Mesodermal cell (in vitro differentiated cells): ENCODE measurements at regions not wholly inside any gene's neighbourhood (a gene's known extent, or its start where the extent isn't known, plus 50 kb on each side); places are given as distances from the start of the nearest gene placed in this dataset.

Experiments used
- H3K27ac ChIP-seq: 2 replicates; pipeline ENCODE4 v1.7.0; 2013; ENCODE audit warnings: mild to moderate bottlenecking, low read depth, low read length, moderate library complexity; ENCODE audit not compliant: severe bottlenecking
- H3K36me3 ChIP-seq: 2 replicates; pipeline ENCODE4 v1.7.1; 2013; ENCODE audit warnings: mild to moderate bottlenecking, low read length, moderate library complexity; ENCODE audit not compliant: control insufficient read depth, insufficient read depth
- H3K4me1 ChIP-seq: one replicate; pipeline ENCODE4 v1.7.1; 2013; ENCODE audit warnings: mild to moderate bottlenecking, low read length; ENCODE audit not compliant: insufficient read depth, control insufficient read depth, poor library complexity, severe bottlenecking
- H3K4me3 ChIP-seq: 2 replicates; pipeline ENCODE4 v1.7.0; 2013; ENCODE audit warnings: low read length, control low read depth, mild to moderate bottlenecking; ENCODE audit not compliant: insufficient read depth, poor library complexity, severe bottlenecking; ENCODE audit errors: extremely low read depth
- H3K9me3 ChIP-seq: 2 replicates; pipeline ENCODE4 v1.7.1; 2013; ENCODE audit warnings: mild to moderate bottlenecking, low read length, moderate library complexity; ENCODE audit not compliant: control insufficient read depth
- WGBS, 2 experiments: methylation state at CpG; one replicate each; pipeline ENCODE4 v1.1.5; 2013; ENCODE audit warnings: missing lambda C conversion rate in 2 of 2; ENCODE audit not compliant: insufficient coverage in 2 of 2; 5-methylcytosine and 5-hydroxymethylcytosine counted together

DNA sequence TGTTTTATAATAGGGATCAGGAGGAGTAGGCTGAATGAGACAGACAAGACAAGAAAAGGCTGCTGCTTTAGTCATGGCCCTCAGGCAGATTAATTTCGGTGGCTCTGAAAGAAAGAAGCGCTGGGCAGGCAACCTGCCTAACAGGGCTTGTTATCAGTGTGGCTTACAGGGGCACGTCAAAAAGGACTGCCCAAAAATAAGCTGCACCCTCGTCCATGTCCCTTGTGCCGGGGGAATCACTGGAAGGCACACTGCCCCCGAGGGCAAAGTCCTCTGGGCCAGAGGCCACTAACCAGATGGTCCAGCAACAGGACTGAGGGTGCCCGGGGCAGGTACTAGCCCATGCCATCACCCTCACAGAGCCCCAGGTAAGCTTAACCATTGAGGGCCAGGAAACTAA is 188.5 kb downstream of the IGSF11 start:
- no peak overlapping the region for H3K4me3 ChIP-seq
- H3K4me1 ChIP-seq: no peaks in the 10 kb centered on the region
- no peaks in the 10 kb centered on the region for H3K9me3 ChIP-seq
- H3K27ac ChIP-seq: no peak overlapping the region
- no peaks in the 10 kb centered on the region for H3K36me3 ChIP-seq
- 83 to 90% methylated on average over 7 of the region's 7 CpGs for WGBS, 2 experiments
